AG10803 (cell line): ENCODE measurements at regions not wholly inside any gene's neighbourhood (a gene's known extent, or its start where the extent isn't known, plus 50 kb on each side); places are given as distances from the start of the nearest gene placed in this dataset.

Experiments
- DNase-seq: peaks from one replicate; pipeline ENCODE4 v3.0.0; 2010; ENCODE audit warnings: low read depth
- H3K4me3 ChIP-seq: 2 replicates; pipeline ENCODE4 v1.5.1; 2011; ENCODE audit warnings: mild to moderate bottlenecking, low read length, control low read depth
- TF ChIP-seq, protein P1 (sequence below): conservative IDR thresholded peaks from 2 replicates; pipeline ENCODE4 v1.5.1; 2011; ENCODE audit warnings: mild to moderate bottlenecking, low read length, control low read depth, inconsistent platforms

DNA sequence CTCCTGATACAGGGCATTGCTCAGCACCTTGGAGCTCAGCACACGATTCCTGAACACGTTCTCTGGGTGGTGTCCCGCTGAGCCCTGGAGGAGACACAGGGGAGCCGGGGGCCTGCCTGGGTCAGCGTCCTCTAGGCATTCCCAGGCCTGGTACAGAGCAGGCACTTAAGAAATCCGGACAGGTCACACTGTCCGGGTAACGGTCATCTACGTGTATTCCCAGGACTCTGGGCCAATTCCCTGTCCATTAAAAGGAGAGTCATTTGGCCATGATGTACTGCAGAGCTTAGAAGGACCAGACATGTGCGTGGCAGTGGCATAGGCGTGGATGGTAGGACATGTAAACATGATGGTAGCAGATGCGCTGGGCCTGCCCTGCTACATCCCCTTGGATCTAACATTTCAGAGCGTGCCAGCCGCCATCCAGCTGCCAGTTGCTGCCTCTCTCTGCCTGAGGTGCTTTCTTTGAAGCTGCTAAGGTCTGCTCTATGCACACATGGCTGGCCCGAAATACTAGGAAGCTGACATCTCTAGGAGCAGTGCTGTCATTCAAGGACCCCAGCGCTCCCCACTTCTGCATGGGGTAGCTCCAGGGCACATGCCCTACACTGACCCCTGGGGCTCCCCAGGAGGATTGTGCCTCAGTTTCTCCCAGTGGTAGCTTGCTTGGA is 273.1 kb upstream of the RTL1 start:
- TF ChIP-seq, protein P1, sequence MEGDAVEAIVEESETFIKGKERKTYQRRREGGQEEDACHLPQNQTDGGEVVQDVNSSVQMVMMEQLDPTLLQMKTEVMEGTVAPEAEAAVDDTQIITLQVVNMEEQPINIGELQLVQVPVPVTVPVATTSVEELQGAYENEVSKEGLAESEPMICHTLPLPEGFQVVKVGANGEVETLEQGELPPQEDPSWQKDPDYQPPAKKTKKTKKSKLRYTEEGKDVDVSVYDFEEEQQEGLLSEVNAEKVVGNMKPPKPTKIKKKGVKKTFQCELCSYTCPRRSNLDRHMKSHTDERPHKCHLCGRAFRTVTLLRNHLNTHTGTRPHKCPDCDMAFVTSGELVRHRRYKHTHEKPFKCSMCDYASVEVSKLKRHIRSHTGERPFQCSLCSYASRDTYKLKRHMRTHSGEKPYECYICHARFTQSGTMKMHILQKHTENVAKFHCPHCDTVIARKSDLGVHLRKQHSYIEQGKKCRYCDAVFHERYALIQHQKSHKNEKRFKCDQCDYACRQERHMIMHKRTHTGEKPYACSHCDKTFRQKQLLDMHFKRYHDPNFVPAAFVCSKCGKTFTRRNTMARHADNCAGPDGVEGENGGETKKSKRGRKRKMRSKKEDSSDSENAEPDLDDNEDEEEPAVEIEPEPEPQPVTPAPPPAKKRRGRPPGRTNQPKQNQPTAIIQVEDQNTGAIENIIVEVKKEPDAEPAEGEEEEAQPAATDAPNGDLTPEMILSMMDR, result no peak
- DNase-seq, result no peak

DNA sequence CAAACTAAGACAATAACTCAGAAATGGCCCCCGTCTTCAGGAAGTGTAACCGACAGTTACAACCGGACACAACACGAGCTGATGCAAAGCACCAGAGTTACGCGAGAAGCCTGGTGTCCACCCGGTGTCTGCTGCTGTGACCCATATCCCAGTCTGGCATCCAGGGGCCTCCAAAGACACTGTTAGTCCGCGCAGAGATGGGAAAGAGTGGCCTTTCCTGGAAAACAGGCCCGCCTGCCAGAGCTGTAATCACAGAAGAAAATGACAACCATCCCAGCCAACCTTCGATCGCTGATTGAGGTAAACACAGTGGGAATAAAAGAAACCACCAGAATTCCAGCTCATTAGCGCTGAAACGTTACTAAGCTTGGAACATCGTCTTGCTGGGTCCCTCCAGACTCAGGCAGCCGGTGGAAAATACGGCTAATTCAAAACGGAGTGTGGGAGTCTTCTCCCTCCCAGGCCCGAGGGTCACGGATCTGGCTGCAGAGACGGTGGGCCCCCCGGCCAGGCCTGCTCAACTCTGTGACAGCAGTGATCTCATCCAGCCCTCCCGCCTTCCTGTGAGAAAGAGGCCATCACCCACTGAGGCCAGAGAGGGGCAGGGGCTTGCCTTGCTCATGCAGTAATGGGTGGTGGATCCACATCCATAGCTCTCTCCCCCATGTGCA is 273.9 kb upstream of the RTL1 start:
- DNase-seq, result no peak
- TF ChIP-seq, protein P1, result no peak

More for the DNA sequence above, 273.1 kb upstream of the RTL1 start:
- no peak overlapping the region for H3K4me3 ChIP-seq

DNA sequence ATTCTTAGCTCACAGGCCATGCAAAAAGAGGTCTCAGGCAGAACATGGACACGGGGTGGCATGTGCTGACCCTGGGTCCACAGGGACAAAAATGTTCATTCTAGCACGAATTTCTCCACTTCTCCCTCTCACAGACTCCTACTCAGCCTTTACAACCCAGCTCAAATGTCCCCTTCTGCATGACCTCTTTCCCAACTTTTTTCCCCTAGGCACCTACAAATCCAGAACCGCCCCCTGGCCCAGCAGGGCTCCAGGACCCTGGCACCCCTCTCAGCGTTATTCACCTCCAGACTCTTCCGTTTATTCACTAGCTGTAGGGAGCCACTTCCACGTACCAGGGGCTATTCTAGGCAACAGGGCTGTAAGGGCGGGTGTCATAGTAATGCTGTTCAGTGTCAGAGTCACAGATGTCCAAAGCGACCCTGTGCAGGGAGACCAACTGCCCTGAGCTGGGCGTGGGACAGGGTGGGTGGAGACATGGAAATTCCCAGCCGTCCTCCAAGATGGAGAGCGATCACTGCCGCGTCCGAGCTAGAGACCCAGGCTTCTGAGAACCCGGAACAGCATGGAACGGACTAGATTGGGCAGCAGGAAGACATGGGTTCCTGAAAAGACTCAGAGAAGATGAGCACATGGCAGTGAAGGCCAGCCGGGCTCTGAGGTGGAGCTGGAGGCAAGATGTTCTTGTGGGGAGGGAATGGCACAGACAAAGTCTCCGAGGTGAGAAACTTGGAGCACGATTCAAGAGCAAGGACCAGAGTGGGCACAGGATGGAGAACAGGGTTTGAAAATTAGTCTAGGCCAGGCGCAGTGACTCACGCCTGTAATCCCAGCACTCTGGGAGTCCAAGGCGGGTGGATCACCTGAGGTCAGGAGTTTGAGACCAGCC is 274.9 kb upstream of the RTL1 start:
- TF ChIP-seq, protein P1, result no peak
- no peak for DNase-seq
- no peak overlapping the region for H3K4me3 ChIP-seq

More for the DNA sequence above, 273.9 kb upstream of the RTL1 start:
- no peak overlapping the region for H3K4me3 ChIP-seq

DNA sequence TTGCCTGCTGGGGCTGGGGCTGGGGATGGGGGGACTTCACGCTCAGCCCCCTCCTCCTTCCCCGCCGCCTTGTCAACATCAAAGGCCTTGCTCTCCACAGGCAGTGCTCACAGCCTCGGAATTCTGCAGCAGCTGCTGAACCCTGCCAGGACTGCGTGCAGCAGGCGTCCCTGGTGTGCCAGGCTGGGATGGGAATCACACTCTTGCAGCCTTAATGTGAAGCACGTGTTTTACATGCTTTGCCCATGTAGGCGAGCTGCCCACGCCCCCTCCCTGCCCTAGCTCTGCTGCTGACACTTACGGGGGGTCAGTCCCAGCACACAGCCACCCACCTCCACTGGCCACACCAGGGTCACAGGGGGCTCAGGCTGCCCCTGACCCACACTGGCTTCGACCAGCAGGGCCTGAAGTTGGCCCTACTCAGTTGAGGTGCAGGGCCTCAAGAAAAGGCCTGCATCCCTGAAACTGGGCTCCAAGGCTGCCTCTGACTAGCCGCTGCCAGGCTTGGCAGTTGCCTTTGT is 276.2 kb upstream of the RTL1 start:
- no peak for DNase-seq
- no peak overlapping the region for H3K4me3 ChIP-seq
- TF ChIP-seq, protein P1, result no peak

DNA sequence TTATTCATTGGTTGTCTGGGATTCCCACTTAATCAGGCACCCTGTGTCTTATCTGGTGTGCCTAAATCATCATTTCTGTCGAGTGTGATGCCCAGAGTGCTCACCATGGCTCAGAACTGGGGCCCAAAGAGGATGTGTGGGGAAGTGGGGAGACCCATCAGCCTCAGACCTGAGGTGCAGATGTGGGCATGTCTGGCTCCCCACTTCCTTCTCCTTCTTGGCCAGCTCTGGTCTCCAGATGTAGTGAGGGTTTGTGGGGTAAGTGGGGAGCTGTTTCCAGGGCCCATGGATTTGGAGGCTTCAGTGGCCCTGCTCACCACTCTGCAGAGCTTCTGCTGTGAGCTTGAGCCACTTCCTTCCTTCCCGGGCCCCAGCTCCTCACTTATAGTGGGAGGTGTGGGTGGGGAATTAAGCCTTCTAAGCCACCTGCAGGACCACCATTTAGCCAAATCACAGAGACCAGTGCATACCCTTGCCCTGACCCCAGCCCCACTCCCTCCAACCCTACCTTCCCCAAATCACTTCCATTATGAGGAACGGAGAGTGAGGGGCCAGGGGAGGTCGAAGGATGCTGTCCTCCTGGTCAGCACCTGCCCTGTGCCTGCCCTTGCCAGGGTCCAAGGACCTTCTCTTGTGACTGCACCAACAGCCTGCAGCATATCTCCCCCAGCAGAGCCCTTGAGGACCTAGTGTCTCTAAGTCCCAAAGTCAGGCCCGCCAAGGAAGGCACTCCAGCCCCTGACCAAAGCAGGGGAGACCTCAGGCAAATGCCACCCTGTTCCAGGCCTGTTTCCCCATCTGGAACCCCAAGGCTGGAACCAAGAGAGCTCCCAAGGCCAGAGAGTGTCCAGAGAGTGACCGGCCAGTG is 278.2 kb upstream of the RTL1 start:
- no peak for DNase-seq
- TF ChIP-seq, protein P1, result no peak
- no peak overlapping the region for H3K4me3 ChIP-seq

DNA sequence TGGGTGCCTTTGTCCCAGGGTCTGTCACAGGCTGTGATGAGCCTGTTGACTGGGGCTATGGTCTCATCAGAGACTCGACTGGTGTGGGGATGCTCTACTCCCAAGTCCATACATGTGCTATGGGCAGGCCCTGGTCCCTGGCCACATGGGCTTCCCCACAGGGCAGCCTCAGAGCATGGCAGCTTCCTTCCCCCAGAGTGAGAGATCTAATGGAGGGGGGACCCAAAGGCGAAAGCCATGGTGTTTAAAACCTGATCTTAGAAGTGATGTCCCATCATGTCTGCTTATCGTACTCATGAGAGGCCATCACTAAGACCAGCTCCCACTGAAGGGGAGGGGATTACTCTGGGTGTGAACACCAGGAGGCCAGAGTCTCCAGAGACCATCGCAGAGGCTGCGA is 279.0 kb upstream of the RTL1 start:
- TF ChIP-seq, protein P1, result no peak
- no peak overlapping the region for H3K4me3 ChIP-seq
- no peak for DNase-seq
